Large intestine (tissue), 3 donors: ENCODE measurements at regions not wholly inside any gene's neighbourhood (a gene's known extent, or its start where the extent isn't known, plus 50 kb on each side); places are given as distances from the start of the nearest gene placed in this dataset.
"Not testable (repeated sequence)": the region's sequence is repeated elsewhere in the genome, so short reads cannot be mapped to it uniquely, and the experiment has no call there.

Experiments
- DNase-seq, 2 donors: peaks; one replicate each; pipeline versions ENCODE4 v3.0.0 to v3.0.0-alpha.2; 2013
- H3K27ac ChIP-seq: one replicate; pipeline ENCODE4 v1.5.1; 2013; ENCODE audit warnings: low read length
- H3K27me3 ChIP-seq: 2 replicates; pipeline ENCODE4 v1.6.1; 2013; ENCODE audit warnings: low read length; ENCODE audit not compliant: control insufficient read depth, insufficient read depth
- H3K36me3 ChIP-seq: 2 replicates; pipeline ENCODE4 v1.6.1; 2013; ENCODE audit warnings: low read length; ENCODE audit not compliant: control insufficient read depth, insufficient read depth
- H3K4me1 ChIP-seq: one replicate; pipeline ENCODE4 v1.6.1; 2013; ENCODE audit warnings: low read length; ENCODE audit not compliant: control insufficient read depth, insufficient read depth
- H3K4me3 ChIP-seq: one replicate; pipeline ENCODE4 v1.5.1; 2013; ENCODE audit warnings: low read length
- H3K9me3 ChIP-seq: one replicate; pipeline ENCODE4 v1.6.1; 2013; ENCODE audit warnings: mild to moderate bottlenecking, low read depth, low read length, moderate library complexity; ENCODE audit not compliant: control insufficient read depth
- WGBS: methylation state at CpG from one replicate; pipeline ENCODE4 v1.1.5; 2013; ENCODE audit warnings: low lambda C conversion rate; ENCODE audit not compliant: insufficient coverage; 5-methylcytosine and 5-hydroxymethylcytosine counted together

DNA sequence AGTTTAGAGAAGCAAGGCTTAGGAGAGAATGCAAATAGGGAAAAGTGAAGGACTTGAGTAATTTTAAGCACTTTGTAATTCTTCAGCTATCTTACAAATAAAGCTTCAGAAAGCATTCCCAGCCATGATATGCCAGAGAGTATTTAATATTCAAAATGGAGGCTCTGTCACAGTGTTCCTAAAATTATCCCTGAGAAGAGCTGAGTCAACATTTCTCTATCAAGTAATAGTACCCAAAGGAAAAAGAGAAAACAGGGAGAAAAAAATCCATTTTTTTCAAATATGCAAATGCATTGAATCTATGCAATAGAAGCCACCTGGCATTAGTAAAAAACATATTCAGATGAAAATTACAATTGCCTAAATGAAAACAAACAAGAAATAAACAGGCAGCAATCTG, 392.6 kb upstream of the FAM174A start:
- H3K36me3 ChIP-seq = no peaks in the 10 kb centered on the region
- H3K4me3 ChIP-seq = no peak overlapping the region
- H3K9me3 ChIP-seq = no peaks in the 10 kb centered on the region
- no peak overlapping the region for H3K27ac ChIP-seq
- no peak for DNase-seq
- H3K27me3 ChIP-seq = no peaks in the 10 kb centered on the region
- H3K4me1 ChIP-seq = no peaks in the 10 kb centered on the region

DNA sequence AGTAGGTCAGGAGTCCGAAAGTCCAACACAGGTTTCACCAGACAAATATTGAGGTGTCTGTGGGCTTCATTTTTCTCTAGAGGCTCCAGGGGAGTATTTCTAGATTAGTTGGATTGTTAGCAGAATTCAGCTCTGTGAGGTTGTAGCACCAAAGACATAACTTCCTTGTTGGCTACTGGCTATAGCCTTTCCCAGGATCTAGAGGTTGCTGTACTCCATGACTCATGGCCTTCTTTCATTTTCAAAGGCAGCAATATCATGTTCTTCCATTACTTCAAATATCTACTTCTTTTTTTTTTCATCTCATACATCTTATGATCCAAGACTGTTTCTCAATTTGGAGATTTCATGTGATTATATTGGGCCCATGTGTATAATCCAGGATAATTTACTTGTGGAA, 404.0 kb upstream of the FAM174A start:
- no peaks in the 10 kb centered on the region for H3K4me1 ChIP-seq
- H3K27ac ChIP-seq = no peak overlapping the region
- no peak for DNase-seq
- no peaks in the 10 kb centered on the region for H3K36me3 ChIP-seq
- WGBS = no CpG with 5 or more reads among the region's 1 CpG
- H3K4me3 ChIP-seq = no peak overlapping the region
- H3K27me3 ChIP-seq = no peaks in the 10 kb centered on the region
- no peaks in the 10 kb centered on the region for H3K9me3 ChIP-seq

- no peaks in the 10 kb centered on the region for H3K4me1 ChIP-seq
- no peaks in the 10 kb centered on the region for H3K9me3 ChIP-seq
- no peaks in the 10 kb centered on the region for H3K36me3 ChIP-seq
- H3K4me3 ChIP-seq = no peak overlapping the region
- DNase-seq = no peak
- no peaks in the 10 kb centered on the region for H3K27me3 ChIP-seq
- no peak overlapping the region for H3K27ac ChIP-seq
Observed at GRCh38 chr5:100130307-100130706, 404.9 kb upstream of the FAM174A start.

- Histone ChIP-seq H3K9me3 (no peaks in the 10 kb centered on the region), H3K4me3 (no peak overlapping the region), H3K27me3 (no peaks in the 10 kb centered on the region), H3K36me3 (no peaks in the 10 kb centered on the region), H3K4me1 (no peaks in the 10 kb centered on the region), H3K27ac (no peak overlapping the region)
- 100% methylated on average over 1 of the region's 1 CpG for WGBS
- DNase-seq = no peak
Observed at GRCh38 chr5:100119903-100120302, 415.3 kb upstream of the FAM174A start.

DNA sequence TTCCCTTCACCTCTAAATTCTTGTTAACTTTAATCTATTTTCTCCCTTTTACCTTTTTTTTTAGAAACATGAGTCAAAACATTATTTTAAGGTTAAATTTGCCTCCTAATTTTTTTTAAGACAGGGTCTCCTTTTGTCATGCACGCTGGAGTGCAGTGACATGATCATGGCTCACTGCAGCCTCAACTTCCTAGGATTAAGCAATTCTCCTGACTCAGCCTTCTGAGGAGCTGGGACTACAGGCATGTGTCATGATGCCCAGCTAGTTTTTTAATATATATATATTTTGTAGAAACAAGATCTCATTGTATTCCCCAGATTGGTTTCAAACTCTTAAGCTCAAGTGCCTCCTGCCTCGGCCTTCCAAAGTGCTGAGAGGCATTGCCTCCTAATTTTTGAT, 424.7 kb upstream of the FAM174A start:
- 67% methylated on average over 1 of the region's 2 CpGs for WGBS
- no peak overlapping the region for H3K27ac ChIP-seq
- DNase-seq = no peak
- H3K27me3 ChIP-seq = no peaks in the 10 kb centered on the region
- no peak overlapping the region for H3K4me3 ChIP-seq
- H3K36me3 ChIP-seq = no peaks in the 10 kb centered on the region
- no peaks in the 10 kb centered on the region for H3K9me3 ChIP-seq
- H3K4me1 ChIP-seq = no peaks in the 10 kb centered on the region

DNA sequence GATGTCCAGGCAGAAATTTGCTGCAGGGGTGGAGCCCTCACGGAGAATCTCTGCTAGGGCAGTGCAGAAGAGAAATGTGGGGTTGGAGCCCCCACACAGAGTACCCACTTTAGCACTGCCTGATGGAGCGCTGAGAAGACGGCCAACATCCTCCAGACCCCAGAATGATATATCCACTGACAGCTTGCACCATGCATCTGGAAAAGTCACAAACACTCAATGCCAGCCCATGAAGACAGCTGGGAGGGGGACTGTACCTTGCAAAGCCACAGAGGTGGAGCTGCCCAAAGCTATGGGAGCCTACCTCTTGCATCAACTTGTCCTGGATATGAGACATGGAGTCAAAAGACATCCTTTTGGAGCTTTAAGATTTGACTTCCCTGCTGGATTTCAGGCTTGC, 426.3 kb upstream of the FAM174A start:
- no peaks in the 10 kb centered on the region for H3K27me3 ChIP-seq
- no peaks in the 10 kb centered on the region for H3K36me3 ChIP-seq
- no CpG with 5 or more reads among the region's 3 CpGs for WGBS

GRCh38 chr5:100103592-100104119, 431.5 kb upstream of the FAM174A start:
- H3K9me3 ChIP-seq, H3K27me3 ChIP-seq, H3K4me1 ChIP-seq, H3K36me3 ChIP-seq, H3K4me3 ChIP-seq, DNase-seq, H3K27ac ChIP-seq: not testable (repeated sequence)
- no CpG with 5 or more reads among the region's 1 CpG for WGBS

More for the DNA sequence above, 426.3 kb upstream of the FAM174A start:
- no peak for DNase-seq
- Histone ChIP-seq H3K4me3 (no peak overlapping the region), H3K4me1 (no peaks in the 10 kb centered on the region), H3K27ac (no peak overlapping the region), H3K9me3 (no peaks in the 10 kb centered on the region)

GRCh38 chr5:100101466-100101865, 433.7 kb upstream of the FAM174A start:
- not testable (repeated sequence) for DNase-seq, H3K4me1 ChIP-seq, H3K9me3 ChIP-seq, H3K27me3 ChIP-seq, H3K4me3 ChIP-seq, H3K36me3 ChIP-seq, H3K27ac ChIP-seq
- 40% methylated on average over 1 of the region's 2 CpGs for WGBS

- not testable (repeated sequence) for H3K36me3 ChIP-seq, H3K4me3 ChIP-seq, H3K27ac ChIP-seq, H3K4me1 ChIP-seq, H3K27me3 ChIP-seq, DNase-seq, H3K9me3 ChIP-seq
Observed at GRCh38 chr5:100096328-100096727, 438.8 kb upstream of the FAM174A start.

DNA sequence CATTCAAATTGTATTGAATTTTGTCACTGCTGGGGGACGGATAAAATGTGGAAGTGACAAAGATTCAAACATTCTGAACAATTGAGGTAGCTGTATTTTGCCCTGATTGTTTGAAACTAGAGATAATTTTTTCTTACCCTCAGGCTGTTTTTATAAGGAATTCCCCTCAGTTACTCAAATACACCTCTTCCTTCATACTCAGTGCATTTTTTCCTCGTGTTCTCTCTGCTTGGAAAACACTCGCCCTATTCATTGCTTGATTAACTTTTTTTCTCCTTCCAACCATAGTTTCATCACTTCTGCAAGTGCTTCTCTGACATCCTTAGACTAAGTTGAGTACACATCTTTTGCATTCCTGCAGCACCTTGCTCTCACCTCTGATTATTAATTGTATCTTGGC, 454.5 kb upstream of the FAM174A start:
- not testable (repeated sequence) for H3K4me1 ChIP-seq, DNase-seq, H3K9me3 ChIP-seq, H3K27me3 ChIP-seq, H3K4me3 ChIP-seq, H3K36me3 ChIP-seq, H3K27ac ChIP-seq
- no CpG with 5 or more reads among the region's 3 CpGs for WGBS

DNA sequence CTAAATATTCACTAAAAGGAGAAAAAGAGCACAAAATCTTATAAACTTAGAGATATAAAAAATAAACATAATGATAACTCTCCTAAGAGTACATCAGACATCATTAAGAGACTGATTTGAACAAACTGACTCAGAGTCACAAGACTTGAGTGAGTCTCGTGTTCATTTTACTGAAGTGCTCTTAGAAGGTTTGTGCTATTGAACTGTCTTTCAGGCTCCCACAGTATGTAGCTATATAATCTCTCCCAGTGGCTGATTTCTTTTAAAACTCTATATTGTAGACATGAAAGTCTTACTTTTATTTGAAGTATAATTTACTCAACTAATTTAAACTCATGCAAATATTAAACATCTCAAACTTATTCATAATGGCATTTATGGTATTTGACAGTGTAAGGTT, 456.0 kb upstream of the FAM174A start:
- not testable (repeated sequence) for H3K4me1 ChIP-seq

More for the DNA sequence above, 456.0 kb upstream of the FAM174A start:
- no CpG with 5 or more reads among the region's 1 CpG for WGBS
- H3K9me3 ChIP-seq, H3K4me3 ChIP-seq, H3K36me3 ChIP-seq, DNase-seq, H3K27me3 ChIP-seq, H3K27ac ChIP-seq: not testable (repeated sequence)
